Adrenal gland (tissue), 9 donors: ENCODE measurements at regions not wholly inside any gene's neighbourhood (a gene's known extent, or its start where the extent isn't known, plus 50 kb on each side); places are given as distances from the start of the nearest gene placed in this dataset.

Experiments
- DNase-seq, 7 donors: peaks; one replicate each; pipeline ENCODE4 v3.0.0-alpha.2; 2019 to 2020
- H3K27ac ChIP-seq, 5 donors: fragments of 200-600 bp; sonication (generic) in 4 of 5; 1 replicate in 3 of 5; 2 replicates in 2 of 5; pipeline versions ENCODE4 v1.5.1 to v1.8.0; 2016 to 2020; ENCODE audit warnings: mild to moderate bottlenecking in 1 of 5
- H3K27me3 ChIP-seq: fragments of 200-600 bp; 2 replicates; pipeline ENCODE4 v1.8.0; 2021
- H3K36me3 ChIP-seq, 2 donors: fragments of 200-600 bp; replicated peaks in 1 of 2; 1 replicate in 1 of 2; 2 replicates in 1 of 2; pipeline versions ENCODE4 v1.5.1 to v1.8.0; 2018 to 2022
- H3K4me1 ChIP-seq, 2 donors: fragments of 200-600 bp; replicated peaks in 1 of 2; 1 replicate in 1 of 2; 2 replicates in 1 of 2; pipeline versions ENCODE4 v1.5.1 to v1.8.0; 2018 to 2021
- H3K4me3 ChIP-seq, 4 donors: fragments of 200-600 bp; sonication (generic) in 3 of 4; one replicate each; pipeline ENCODE4 v1.5.1; 2016 to 2018
- H3K9me3 ChIP-seq, 3 donors: fragments of 200-600 bp; sonication (generic) in 1 of 3; replicated peaks in 1 of 3; 1 replicate in 2 of 3; 2 replicates in 1 of 3; pipeline versions ENCODE4 v1.5.1 to v1.8.0; 2016 to 2021
- POLR2A ChIP-seq, 2 donors: fragments of 450-650 bp; IDR thresholded peaks; one replicate each; pipeline ENCODE4 v1.6.1; 2017; ENCODE audit warnings: antibody characterized with exemption in 2 of 2, mild to moderate bottlenecking in 2 of 2, moderate library complexity in 1 of 2
- WGBS, 4 donors: extraction: QIAGEN DNeasy Blood & Tissue Kit in 2 of 4; methylation state at CpG; one replicate each; pipeline versions ENCODE4 v1.1.5 to v1.1.7; 2013 to 2017; 5-methylcytosine and 5-hydroxymethylcytosine counted together
- intact Hi-C, 2 donors: fragments of 100-400 bp; cut with DNase I; formaldehyde crosslinking; loops; one replicate each; pipeline versions ENCODE4 v1.14.1 to v1.15.0; 2022 to 2023
- TF ChIP-seq, protein P1 (sequence below), 6 experiments: fragments of 450-650 bp in 4 of 6; fragments of 200-600 bp in 2 of 6; sonication (generic) in 1 of 6; IDR thresholded peaks; 1 replicate in 5 of 6; 2 replicates in 1 of 6; pipeline versions ENCODE4 v1.5.1 to v1.8.0; 2016 to 2021; ENCODE audit warnings: antibody characterized with exemption in 6 of 6, mild to moderate bottlenecking in 2 of 6, moderate library complexity in 1 of 6
- donor health status: healthy with polysubstance abuse.
- donor health status: Bipolar disorder and iron deficiency.
- donor health status: DM: yes; HTN: yes; CAD: no.
- donor health status: DM: no; HTN: no; CAD: no.
- donor health status: DM: no; HTN: no; CAD: no.

DNA sequence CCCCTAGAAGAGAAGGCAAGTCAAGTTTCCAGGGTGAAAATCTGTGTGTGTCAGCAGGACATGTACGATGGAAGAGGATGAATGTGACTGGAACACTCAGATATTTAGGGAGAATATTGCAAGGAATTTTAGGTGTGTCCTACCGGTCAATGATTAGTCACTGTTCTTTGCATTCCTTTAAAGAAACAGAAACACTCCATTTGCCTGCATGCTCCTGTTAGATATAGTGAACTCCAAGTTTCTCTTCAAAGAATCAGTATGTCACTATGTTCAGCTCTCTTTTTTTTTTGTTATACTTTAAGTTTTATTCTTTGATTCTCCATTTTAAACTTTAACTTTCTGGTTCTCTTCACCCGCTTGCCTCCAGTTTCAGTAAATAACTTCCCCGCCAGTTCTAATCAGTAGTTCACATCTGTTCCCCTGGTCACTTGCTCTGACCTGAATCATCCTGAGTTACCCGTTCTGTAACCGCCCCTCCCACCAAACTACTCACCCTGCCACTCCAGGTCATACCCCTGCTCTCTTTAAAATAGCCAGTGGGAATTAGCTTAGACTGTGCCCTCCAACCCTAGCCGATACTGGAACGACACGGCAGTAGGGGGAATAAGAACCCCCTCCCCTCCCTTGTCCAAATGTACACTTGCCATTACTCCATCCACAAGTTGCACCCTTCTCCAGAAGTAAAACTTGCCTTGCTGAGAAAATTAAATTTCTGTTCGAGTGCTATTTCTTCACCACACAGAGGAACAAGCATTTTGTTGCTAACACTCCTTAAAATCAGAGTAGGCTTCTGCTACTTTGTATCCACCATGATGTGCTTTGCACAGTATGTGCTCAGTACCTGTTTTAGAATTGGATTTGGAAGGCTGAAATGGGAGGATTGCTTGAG, 268.4 kb downstream of the METTL4 start:
- DNase-seq: no peak
- H3K4me3 ChIP-seq: no peak overlapping the region
- intact Hi-C loops: no loop called here
- H3K27ac ChIP-seq: no peak overlapping the region
- H3K4me1 ChIP-seq: no peaks in the 10 kb centered on the region
- no peaks in the 10 kb centered on the region for H3K36me3 ChIP-seq
- TF ChIP-seq POLR2A (IDR thresholded peaks at IDR 0.05): no peak
- TF ChIP-seq, protein P1, sequence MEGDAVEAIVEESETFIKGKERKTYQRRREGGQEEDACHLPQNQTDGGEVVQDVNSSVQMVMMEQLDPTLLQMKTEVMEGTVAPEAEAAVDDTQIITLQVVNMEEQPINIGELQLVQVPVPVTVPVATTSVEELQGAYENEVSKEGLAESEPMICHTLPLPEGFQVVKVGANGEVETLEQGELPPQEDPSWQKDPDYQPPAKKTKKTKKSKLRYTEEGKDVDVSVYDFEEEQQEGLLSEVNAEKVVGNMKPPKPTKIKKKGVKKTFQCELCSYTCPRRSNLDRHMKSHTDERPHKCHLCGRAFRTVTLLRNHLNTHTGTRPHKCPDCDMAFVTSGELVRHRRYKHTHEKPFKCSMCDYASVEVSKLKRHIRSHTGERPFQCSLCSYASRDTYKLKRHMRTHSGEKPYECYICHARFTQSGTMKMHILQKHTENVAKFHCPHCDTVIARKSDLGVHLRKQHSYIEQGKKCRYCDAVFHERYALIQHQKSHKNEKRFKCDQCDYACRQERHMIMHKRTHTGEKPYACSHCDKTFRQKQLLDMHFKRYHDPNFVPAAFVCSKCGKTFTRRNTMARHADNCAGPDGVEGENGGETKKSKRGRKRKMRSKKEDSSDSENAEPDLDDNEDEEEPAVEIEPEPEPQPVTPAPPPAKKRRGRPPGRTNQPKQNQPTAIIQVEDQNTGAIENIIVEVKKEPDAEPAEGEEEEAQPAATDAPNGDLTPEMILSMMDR (IDR thresholded peaks at IDR 0.05): no peak
- 29 to 41% (median 38%) methylated on average over 10 of the region's 10 CpGs for WGBS, 4 donors
- no peaks in the 10 kb centered on the region for H3K9me3 ChIP-seq
- no peaks in the 10 kb centered on the region for H3K27me3 ChIP-seq

DNA sequence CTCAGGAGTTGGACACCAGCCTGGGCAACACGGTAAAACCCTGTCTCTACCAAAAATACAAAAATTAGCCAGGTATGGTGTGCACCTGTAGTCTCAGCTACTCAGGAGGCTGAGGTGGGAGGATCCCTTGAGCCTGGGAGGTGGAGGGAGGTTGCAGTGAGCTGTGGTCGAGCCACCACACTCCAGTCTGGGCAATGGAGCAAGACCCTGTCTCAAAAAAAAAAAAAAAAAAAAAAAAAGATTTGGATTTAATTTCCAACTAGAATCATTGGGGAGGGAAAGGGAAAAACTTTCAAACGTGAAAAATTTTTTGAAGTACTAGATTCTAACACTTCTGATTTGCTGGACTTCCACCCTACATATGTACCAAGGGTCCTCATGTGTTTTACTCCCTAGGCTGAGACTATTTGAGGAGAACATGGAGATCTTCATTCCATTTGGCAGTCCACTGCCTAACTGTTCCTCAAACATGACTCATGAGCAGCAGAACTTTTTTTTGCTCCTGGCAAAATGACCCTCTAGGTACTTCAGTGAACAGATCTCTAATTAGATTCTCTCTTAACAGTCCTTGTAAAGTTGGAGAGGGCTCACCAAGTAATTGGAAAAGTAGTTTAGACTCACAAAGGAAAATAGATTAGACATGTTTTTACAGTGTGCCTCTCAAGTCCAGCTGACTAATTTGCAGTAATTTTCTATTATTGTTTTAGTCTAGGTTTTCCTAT, 267.6 kb downstream of the METTL4 start:
- intact Hi-C loops: no loop called here
- WGBS, 4 donors: 54 to 73% (median 63%) methylated on average over 3 of the region's 3 CpGs
- TF ChIP-seq, protein P1 (IDR thresholded peaks at IDR 0.05): no peak
- no peak for TF ChIP-seq POLR2A (IDR thresholded peaks at IDR 0.05)

DNA sequence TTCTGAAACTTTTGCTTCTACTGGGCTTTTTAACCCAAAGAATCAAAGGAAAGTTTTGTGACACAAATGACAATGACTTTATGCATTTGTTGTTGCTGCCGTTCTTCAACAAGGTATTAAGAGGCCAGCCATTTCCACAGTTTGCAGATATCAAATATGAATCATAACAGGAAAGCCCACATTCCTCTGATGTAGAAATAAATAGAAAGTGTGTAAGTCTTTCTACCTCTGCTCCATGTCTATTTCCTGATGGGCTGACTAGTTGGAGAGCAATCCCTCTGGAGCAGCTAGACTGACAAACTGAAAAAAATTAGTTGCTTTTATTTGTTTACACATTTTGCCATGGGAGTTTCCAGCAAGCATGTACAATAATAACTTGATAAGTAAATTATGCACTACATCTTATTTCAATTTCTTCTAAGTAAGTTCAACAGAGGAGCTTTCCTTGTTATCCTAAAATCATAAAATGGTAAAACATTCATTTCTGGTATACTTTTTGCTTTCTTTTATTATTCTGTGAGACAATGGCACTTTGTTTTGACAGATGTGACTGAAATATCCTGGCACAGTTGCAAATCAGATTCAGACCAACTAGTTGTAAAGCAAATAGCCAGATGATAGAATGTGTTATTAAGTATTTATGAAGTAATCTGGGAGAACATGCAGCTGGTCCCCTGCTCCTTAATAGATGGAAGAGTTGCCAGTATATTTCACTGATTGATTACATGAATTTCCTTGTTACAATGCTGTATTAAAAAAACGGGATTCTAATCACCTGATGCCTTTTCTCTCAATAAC, 266.7 kb downstream of the METTL4 start:
- no peaks in the 10 kb centered on the region for H3K36me3 ChIP-seq
- no peak overlapping the region for H3K4me3 ChIP-seq
- H3K4me1 ChIP-seq: no peaks in the 10 kb centered on the region
- H3K27ac ChIP-seq: no peak overlapping the region
- intact Hi-C loops: no loop called here
- WGBS, 4 donors: 29 to 48% (median 38%) methylated on average over 2 of the region's 2 CpGs
- no peaks in the 10 kb centered on the region for H3K9me3 ChIP-seq
- TF ChIP-seq, protein P1 (IDR thresholded peaks at IDR 0.05): no peak
- no peak for TF ChIP-seq POLR2A (IDR thresholded peaks at IDR 0.05)
- no peaks in the 10 kb centered on the region for H3K27me3 ChIP-seq
- DNase-seq: no peak

More for the DNA sequence above, 267.6 kb downstream of the METTL4 start:
- no peak for DNase-seq
- H3K36me3 ChIP-seq: no peaks in the 10 kb centered on the region
- H3K4me3 ChIP-seq: no peak overlapping the region
- H3K9me3 ChIP-seq: no peaks in the 10 kb centered on the region
- H3K27me3 ChIP-seq: no peaks in the 10 kb centered on the region
- no peaks in the 10 kb centered on the region for H3K4me1 ChIP-seq
- no peak overlapping the region for H3K27ac ChIP-seq

DNA sequence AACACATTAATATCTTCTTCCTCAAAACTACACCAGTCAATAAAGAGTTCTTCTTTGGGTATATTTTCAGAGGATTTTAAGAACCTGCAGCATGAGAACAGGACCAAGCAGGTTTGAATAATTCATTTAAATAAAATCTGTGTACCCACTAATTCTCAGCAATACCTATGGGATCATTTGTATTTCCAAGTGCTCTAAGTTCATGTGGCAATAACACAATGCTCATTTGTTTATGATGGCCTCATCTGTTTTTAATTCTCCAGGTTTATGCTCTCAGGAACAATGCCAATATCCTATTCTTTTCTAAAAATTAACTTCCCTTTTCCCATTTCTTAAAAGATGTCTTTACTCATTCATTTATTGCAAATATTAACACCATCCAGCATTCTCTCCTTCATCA, 264.7 kb downstream of the METTL4 start:
- no peak overlapping the region for H3K4me3 ChIP-seq
- no peaks in the 10 kb centered on the region for H3K4me1 ChIP-seq
- no peak for DNase-seq
- TF ChIP-seq POLR2A (IDR thresholded peaks at IDR 0.05): no peak
- TF ChIP-seq, protein P1 (IDR thresholded peaks at IDR 0.05): no peak
- no peaks in the 10 kb centered on the region for H3K36me3 ChIP-seq
- H3K9me3 ChIP-seq: no peaks in the 10 kb centered on the region
- intact Hi-C loops: no loop called here
- H3K27ac ChIP-seq: no peak overlapping the region
- no peaks in the 10 kb centered on the region for H3K27me3 ChIP-seq
